SK-N-SH (cell line): ENCODE measurements at regions not wholly inside any gene's neighbourhood (a gene's known extent, or its start where the extent isn't known, plus 50 kb on each side); places are given as distances from the start of the nearest gene placed in this dataset.

Experiments
- CTCF ChIA-PET: fragments of 300-600, 350-600 bp; formaldehyde crosslinking; extraction: SDS; loops from one replicate; lab custom pipeline; 2021; lab: Yijun Ruan, JAX
- POLR2A ChIA-PET: fragments of 350-600 bp; sonication (Branson Sonifier 250); formaldehyde crosslinking; extraction: SDS; loops from one replicate; lab custom pipeline; 2020; ENCODE audit warnings: antibody characterized with exemption, inconsistent platforms; lab: Yijun Ruan, JAX
- DNase-seq: peaks from one replicate; pipeline ENCODE4 v3.0.0; 2012
- H2AFZ ChIP-seq: fragments of 200-600 bp; sonication (generic); 2 replicates; pipeline ENCODE4 v1.8.1; 2016; ENCODE audit warnings: antibody characterized with exemption, mild to moderate bottlenecking, low read depth
- H3F3A ChIP-seq: fragments of 200-600 bp; sonication (generic); replicated peaks from 2 replicates; pipeline ENCODE3; 2016; ENCODE audit warnings: antibody characterized with exemption, mild to moderate bottlenecking; ENCODE audit not compliant: insufficient read depth
- H3K27ac ChIP-seq, 2 experiments: fragments of 200-500 bp in 1 of 2; fragments of 200-600 bp in 1 of 2; sonication (Bioruptor generic) in 1 of 2; sonication (generic), shearing (Covaris generic) in 1 of 2; 2 replicates each; pipeline versions ENCODE4 v1.5.1 to v1.6.1; 2014 to 2016; ENCODE audit warnings: low read depth in 2 of 2, inconsistent platforms in 1 of 2, low read length in 1 of 2, mild to moderate bottlenecking in 1 of 2, mixed read lengths in 1 of 2
- H3K27me3 ChIP-seq: fragments of 200-600 bp; sonication (generic), shearing (Covaris generic); 2 replicates; pipeline ENCODE4 v1.6.1; 2016; ENCODE audit warnings: mixed run types; ENCODE audit not compliant: insufficient read depth
- H3K36me3 ChIP-seq, 2 experiments: fragments of 200-500 bp in 1 of 2; fragments of 200-600 bp in 1 of 2; sonication (Bioruptor generic) in 1 of 2; sonication (generic) in 1 of 2; replicated peaks in 1 of 2; 2 replicates each; pipeline versions ENCODE3 to v1.5.1; 2014 to 2016; ENCODE audit warnings: low read length in 1 of 2, mild to moderate bottlenecking in 1 of 2; ENCODE audit not compliant: insufficient read depth in 2 of 2, control insufficient read depth in 1 of 2
- H3K4me1 ChIP-seq, 2 experiments: fragments of 200-500 bp in 1 of 2; fragments of 200-600 bp in 1 of 2; sonication (Bioruptor generic) in 1 of 2; sonication (generic), shearing (Covaris generic) in 1 of 2; 2 replicates each; pipeline versions ENCODE4 v1.5.1 to v1.6.1; 2014 to 2016; ENCODE audit warnings: low read depth in 1 of 2, low read length in 1 of 2, mixed run types in 1 of 2; ENCODE audit not compliant: insufficient read depth in 2 of 2, control insufficient read depth in 1 of 2
- H3K4me2 ChIP-seq: fragments of 200-600 bp; sonication (generic), shearing (Covaris generic); 2 replicates; pipeline ENCODE4 v1.6.1; 2017; ENCODE audit warnings: mixed run types
- H3K4me3 ChIP-seq, 2 experiments: fragments of 200-500 bp in 1 of 2; fragments of 200-600 bp in 1 of 2; sonication (Bioruptor generic) in 1 of 2; sonication (generic), shearing (Covaris generic) in 1 of 2; 2 replicates each; pipeline versions ENCODE4 v1.5.1 to v1.8.1; 2014 to 2016; ENCODE audit warnings: low read depth in 2 of 2, inconsistent platforms in 1 of 2, low read length in 1 of 2, mild to moderate bottlenecking in 1 of 2, mixed read lengths in 1 of 2, moderate library complexity in 1 of 2
- H3K79me2 ChIP-seq: fragments of 200-600 bp; sonication (generic); 2 replicates; pipeline ENCODE4 v1.8.1; 2017; ENCODE audit warnings: mild to moderate bottlenecking; ENCODE audit not compliant: insufficient read depth
- H3K9ac ChIP-seq: fragments of 200-600 bp; sonication (generic); 2 replicates; pipeline ENCODE4 v1.6.1; 2017; ENCODE audit warnings: mixed run types
- H3K9me2 ChIP-seq: fragments of 200-600 bp; sonication (generic); 2 replicates; pipeline ENCODE4 v1.6.1; 2017; ENCODE audit warnings: mixed run types
- H3K9me3 ChIP-seq: fragments of 200-600 bp; sonication (generic); 2 replicates; pipeline ENCODE4 v1.6.1; 2017; ENCODE audit warnings: mixed run types, mild to moderate bottlenecking, moderate library complexity
- H4K20me1 ChIP-seq: fragments of 200-600 bp; sonication (generic); 2 replicates; pipeline ENCODE4 v1.6.1; 2017; ENCODE audit warnings: mild to moderate bottlenecking, mixed run types; ENCODE audit not compliant: insufficient read depth
- CHD2 ChIP-seq: fragments of 150-350 bp; IDR thresholded peaks from 2 replicates; pipeline ENCODE4 v1.6.1; 2018; ENCODE audit warnings: low read length; ENCODE audit not compliant: partially characterized antibody
- CTCF ChIP-seq: fragments of 200-600 bp; sonication (generic); IDR thresholded peaks from 2 replicates; pipeline ENCODE4 v1.6.1; 2017; ENCODE audit warnings: antibody characterized with exemption, mild to moderate bottlenecking, moderate library complexity
- ELF1 ChIP-seq: IDR thresholded peaks from 2 replicates; pipeline ENCODE4 v1.4.0; 2012
- EP300 ChIP-seq, 2 experiments: IDR thresholded peaks; 2 replicates each; pipeline versions ENCODE4 v1.4.0 to v1.6.1; 2012; ENCODE audit warnings: borderline replicate concordance in 1 of 2, low read depth in 1 of 2, low read length in 1 of 2
- EZH2phosphoT487 ChIP-seq: fragments of 200-600 bp; sonication (generic); IDR thresholded peaks from 2 replicates; pipeline ENCODE4 v1.6.1; 2017; ENCODE audit warnings: low read depth, mixed run types, mild to moderate bottlenecking, antibody characterized with exemption, moderate library complexity, borderline replicate concordance
- FOSL2 ChIP-seq: IDR thresholded peaks from 2 replicates; pipeline ENCODE4 v1.4.0; 2012; ENCODE audit warnings: low read depth, mild to moderate bottlenecking, moderate library complexity, borderline replicate concordance
- FOXM1 ChIP-seq: IDR thresholded peaks from 2 replicates; pipeline ENCODE4 v1.4.0; 2012; ENCODE audit warnings: low read depth, mild to moderate bottlenecking
- GATA2 ChIP-seq: sonication (generic); formaldehyde crosslinking; IDR thresholded peaks from 2 replicates; pipeline ENCODE4 v1.5.0; 2020; ENCODE audit warnings: mild to moderate bottlenecking, missing genetic modification reagents
- JUND ChIP-seq: IDR thresholded peaks from 2 replicates; pipeline ENCODE4 v1.4.0; 2012
- MAX ChIP-seq: IDR thresholded peaks from 2 replicates; pipeline ENCODE4 v1.4.0; 2012; ENCODE audit warnings: low read depth
- MEF2A ChIP-seq: IDR thresholded peaks from 2 replicates; pipeline ENCODE4 v1.4.0; 2012; ENCODE audit warnings: low read depth, borderline replicate concordance
- MXI1 ChIP-seq: IDR thresholded peaks from 2 replicates; pipeline ENCODE4 v1.6.1; 2012; ENCODE audit warnings: mild to moderate bottlenecking, low read depth, low read length, improper control_type of control experiment
- NFIC ChIP-seq: IDR thresholded peaks from 2 replicates; pipeline ENCODE4 v1.4.0; 2012; ENCODE audit warnings: borderline replicate concordance
- NRF1 ChIP-seq: IDR thresholded peaks from 2 replicates; pipeline ENCODE4 v1.6.1; 2012; ENCODE audit warnings: low read depth, mild to moderate bottlenecking, low read length
- PBX3 ChIP-seq: IDR thresholded peaks from 2 replicates; pipeline ENCODE4; 2012
- RAD21 ChIP-seq: IDR thresholded peaks from 2 replicates; pipeline ENCODE4 v1.6.1; 2012; ENCODE audit warnings: mild to moderate bottlenecking, low read length
- RCOR1 ChIP-seq: fragments of 150-350 bp; IDR thresholded peaks from 2 replicates; pipeline ENCODE4 v1.6.1; 2017; ENCODE audit warnings: antibody characterized with exemption, low read length
- RFX5 ChIP-seq: IDR thresholded peaks from 2 replicates; pipeline ENCODE4 v1.6.1; 2012; ENCODE audit warnings: mild to moderate bottlenecking, improper control_type of control experiment, low read length
- USF2 ChIP-seq: fragments of 150-350 bp; IDR thresholded peaks from 2 replicates; pipeline ENCODE4 v1.6.1; 2017; ENCODE audit warnings: antibody characterized with exemption, low read length, low read depth, borderline replicate concordance
- ZBTB33 ChIP-seq: IDR thresholded peaks from 2 replicates; pipeline ENCODE4 v1.4.0; 2012; ENCODE audit warnings: low read depth, borderline replicate concordance
- WGBS: methylation state at CpG from one replicate; pipeline ENCODE4 v1.1.6; 2017; ENCODE audit warnings: low lambda C conversion rate; 5-methylcytosine and 5-hydroxymethylcytosine counted together

- no peaks in the 10 kb centered on the region for H3K27me3 ChIP-seq
- peak; percentile 47 for DNase-seq
- H3K79me2 ChIP-seq: no peaks in the 10 kb centered on the region
- H3K9me3 ChIP-seq: no peaks in the 10 kb centered on the region
- no peak overlapping the region for H3K9ac ChIP-seq
- WGBS: 6% methylated on average over 2 of the region's 2 CpGs
- H3F3A ChIP-seq: no peaks in the 10 kb centered on the region
- H3K36me3 ChIP-seq: no peaks in the 10 kb centered on the region
- no peak overlapping the region for H3K4me2 ChIP-seq
- ChIA-PET CTCF (interaction anchor here (0.9 to 1.5 kb wide), 2 partner anchors 16 to 232 kb away, joined by 3 to 4 read pairs; no protein-coding TSS in a partner anchor), POLR2A (interaction anchor here (0.6 to 1.1 kb wide), 2 partner anchors 74 to 902 kb away, joined by 8 to 9 read pairs; no protein-coding TSS in a partner anchor)
- no peaks in the 10 kb centered on the region for H3K9me2 ChIP-seq
- no peaks in the 10 kb centered on the region for H4K20me1 ChIP-seq
- H2AFZ ChIP-seq: no peak overlapping the region
- no peak overlapping the region for H3K4me3 ChIP-seq
- TF ChIP-seq RAD21 (peak; percentile 31), GATA2 (CRISPR knock-in tag) (peak; percentile 35), NFIC (no peak), MEF2A (no peak), JUND (no peak), FOXM1 (no peak), RCOR1 (peak; percentile 46; the same call in 1 of the 2 replicates), NRF1 (no peak), ELF1 (no peak), MXI1 (peak; percentile 24; the same call in 1 of the 2 replicates), ZBTB33 (no peak), CHD2 (peak; percentile 71), EP300 (IDR thresholded peaks at IDR 0.05; ENCODE audit: borderline replicate concordance in 1 of 2, low read depth in 1 of 2, low read length in 1 of 2) (peak in 1 of 2 experiments; percentile 81; a peak in 2 of 4 replicates), PBX3 (no peak)
- H3K27ac ChIP-seq: peak overlapping the region in 1 of 2 experiments; percentile 89; a peak in 2 of 4 replicates
- peaks cover 0 to 12% of the 10 kb centered on the region in 2 experiments; a peak in 2 of 4 replicates for H3K4me1 ChIP-seq
These were observed 358.4 kb downstream of the TMEM38B start for GRCh38 chr9:106052735-106053134.

GRCh38 chr9:106056328-106056727 is 362.0 kb downstream of the TMEM38B start:
- Histone ChIP-seq H3F3A (no peaks in the 10 kb centered on the region), H3K9me3 (no peaks in the 10 kb centered on the region), H3K9me2 (no peaks in the 10 kb centered on the region), H3K27me3 (no peaks in the 10 kb centered on the region), H3K79me2 (no peaks in the 10 kb centered on the region), H2AFZ (no peak overlapping the region), H3K27ac (no peak overlapping the region), H3K4me2 (no peak overlapping the region), H3K4me3 (no peak overlapping the region), H3K4me1 (peaks cover 0 to 12% of the 10 kb centered on the region in 2 experiments; a peak in 2 of 4 replicates), H3K9ac (no peak overlapping the region), H4K20me1 (no peaks in the 10 kb centered on the region), H3K36me3 (no peaks in the 10 kb centered on the region)
- ChIA-PET CTCF (no interaction called here), POLR2A (no interaction called here)
- DNase-seq: no peak
- no peak for TF ChIP-seq EP300 (IDR thresholded peaks at IDR 0.05; ENCODE audit: borderline replicate concordance in 1 of 2, low read depth in 1 of 2, low read length in 1 of 2)
- TF ChIP-seq NRF1: no peak
- TF ChIP-seq EZH2phosphoT487: no peak
- no peak for TF ChIP-seq RAD21
- no peak for TF ChIP-seq FOSL2
- TF ChIP-seq ZBTB33: no peak
- TF ChIP-seq GATA2 (CRISPR knock-in tag): no peak
- TF ChIP-seq CTCF: no peak
- TF ChIP-seq MEF2A: no peak
- TF ChIP-seq MAX: no peak
- no peak for TF ChIP-seq RFX5
- TF ChIP-seq USF2: no peak
